Retina (tissue), 1 donor: ENCODE measurements at regions not wholly inside any gene's neighbourhood (a gene's known extent, or its start where the extent isn't known, plus 50 kb on each side); places are given as distances from the start of the nearest gene placed in this dataset.

ENCODE experiments used
- DNase-seq: peaks from one replicate; pipeline ENCODE4 v3.0.0-alpha.2; 2016

DNA sequence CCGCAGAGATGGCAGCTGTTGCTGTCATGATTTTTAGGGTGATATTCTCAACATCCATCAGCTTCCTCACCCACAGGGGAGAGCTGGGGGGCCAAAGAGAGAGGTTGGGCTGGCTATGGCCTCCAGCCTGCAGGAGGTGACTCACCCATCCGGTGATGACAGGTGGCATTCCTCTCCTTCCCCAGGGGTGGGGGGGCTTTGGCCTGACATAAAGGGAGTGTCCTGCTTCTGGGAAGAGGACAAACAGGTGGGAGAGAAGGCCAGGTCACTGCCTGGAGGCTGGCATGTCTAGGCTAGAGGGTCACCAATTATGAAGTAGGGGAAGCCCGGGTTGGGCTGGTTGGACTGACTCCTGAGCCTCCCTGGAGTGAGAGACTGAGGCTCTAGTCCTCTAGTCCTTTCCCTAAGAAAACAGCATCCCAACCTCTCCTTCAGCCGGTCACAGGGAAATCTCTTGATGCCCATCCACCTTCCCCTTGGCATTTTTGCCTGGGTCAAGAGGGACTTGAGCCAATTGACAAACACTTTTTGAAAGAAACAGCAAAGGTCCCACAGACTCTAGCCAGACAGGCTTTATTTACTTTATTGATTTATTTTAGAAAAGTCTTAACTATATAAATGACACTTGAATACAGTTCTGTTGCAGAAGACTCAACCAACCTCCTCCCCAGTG is 79.8 kb upstream of the ZNF716 start:
- no peak for DNase-seq

DNA sequence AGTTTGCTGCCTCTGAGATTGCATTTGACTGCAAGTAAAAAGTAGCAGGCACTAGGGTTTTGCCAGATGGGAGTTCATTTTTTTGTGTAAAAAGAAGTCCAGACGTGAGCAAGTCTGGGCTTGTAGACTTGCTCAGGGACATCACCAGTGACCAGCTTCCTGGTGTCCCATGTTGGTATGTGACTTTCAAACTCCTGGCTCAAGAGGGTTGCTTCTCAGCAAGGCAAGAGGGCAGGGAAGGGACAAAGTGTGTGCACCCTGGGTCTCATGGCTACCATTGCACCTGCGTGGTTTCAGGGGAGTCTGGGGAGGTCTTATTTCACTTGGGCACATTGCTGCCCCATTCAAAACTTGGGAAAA is 79.3 kb upstream of the ZNF716 start:
- no peak for DNase-seq

DNA sequence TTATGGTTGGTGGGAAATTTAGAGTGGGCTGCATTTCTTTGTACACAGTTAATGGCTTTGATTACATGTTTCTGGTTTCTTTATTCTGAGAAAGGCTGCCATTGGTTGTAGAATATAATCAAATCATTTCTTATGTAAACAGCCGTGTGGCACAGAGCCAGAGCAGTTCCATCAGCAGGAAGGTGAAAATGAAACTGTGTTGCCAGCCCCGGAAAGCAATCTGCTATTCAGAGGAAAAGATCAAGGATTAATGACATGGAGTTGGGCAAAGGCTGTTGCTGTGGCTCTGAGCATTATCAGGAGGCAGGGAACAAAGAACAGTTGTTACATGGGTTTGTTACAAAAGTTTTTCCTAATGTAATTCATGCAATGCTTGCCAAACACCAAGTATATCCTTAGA is 74.2 kb upstream of the ZNF716 start:
- DNase-seq: no peak

DNA sequence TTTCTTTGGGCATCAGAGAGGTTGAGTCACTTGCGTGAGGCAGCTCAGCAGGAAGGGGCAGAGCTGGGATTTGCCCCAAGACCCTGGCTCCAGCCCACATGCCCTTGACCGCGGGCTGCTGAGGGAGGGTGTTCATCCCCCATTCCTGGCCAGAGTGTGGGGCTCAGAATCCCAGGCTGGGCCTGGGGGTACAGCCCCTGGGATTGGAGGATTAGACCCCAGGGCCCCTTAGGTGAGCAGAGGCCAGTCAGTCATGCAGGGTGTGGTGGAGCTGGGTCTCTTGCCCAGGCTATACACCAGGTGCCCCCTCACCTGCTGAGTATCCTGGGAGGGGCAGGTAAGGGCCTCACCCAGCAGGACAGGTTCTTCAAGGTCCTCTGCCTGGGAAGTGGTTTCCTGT is 68.4 kb upstream of the ZNF716 start:
- DNase-seq: no peak

DNA sequence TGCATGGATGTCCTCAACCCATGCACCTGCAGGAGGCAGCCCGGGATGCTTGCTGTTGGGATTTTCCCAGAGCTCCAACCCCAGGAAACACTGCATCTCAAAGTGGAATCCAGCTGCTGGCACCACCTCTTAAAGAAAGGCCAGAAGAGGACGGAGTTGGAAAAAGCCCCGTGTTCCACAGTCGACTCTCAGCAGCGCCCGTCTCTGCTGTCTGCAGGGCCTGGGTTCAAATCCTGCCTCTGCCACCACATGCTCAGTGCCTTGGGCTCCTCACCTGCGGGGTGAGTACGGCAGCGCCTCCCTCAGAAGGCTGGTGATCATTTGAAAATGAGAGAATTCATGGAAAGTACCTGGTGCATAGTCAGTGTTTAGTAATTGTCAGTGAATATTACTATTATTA is 65.6 kb upstream of the ZNF716 start:
- DNase-seq: no peak

DNA sequence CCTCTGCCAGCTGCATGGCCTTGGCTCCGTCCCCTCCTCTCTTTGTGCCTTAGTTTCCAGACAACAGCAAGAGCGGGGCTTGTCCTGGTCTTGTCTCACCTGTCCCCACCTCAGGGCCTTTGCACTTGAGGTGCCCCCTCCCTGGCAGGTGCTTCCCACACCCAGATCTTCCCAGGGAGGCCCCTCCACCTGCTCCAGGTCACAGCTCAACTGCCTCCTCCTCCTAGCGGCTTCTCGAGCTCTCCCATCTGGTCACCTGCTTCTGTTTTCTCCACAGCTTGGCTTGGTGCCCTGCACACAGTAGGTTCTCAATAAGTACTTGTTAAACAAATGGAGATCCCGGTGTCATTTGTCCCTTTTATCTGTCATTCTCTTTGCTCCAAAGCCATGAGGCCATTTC is 64.3 kb upstream of the ZNF716 start:
- DNase-seq: no peak

DNA sequence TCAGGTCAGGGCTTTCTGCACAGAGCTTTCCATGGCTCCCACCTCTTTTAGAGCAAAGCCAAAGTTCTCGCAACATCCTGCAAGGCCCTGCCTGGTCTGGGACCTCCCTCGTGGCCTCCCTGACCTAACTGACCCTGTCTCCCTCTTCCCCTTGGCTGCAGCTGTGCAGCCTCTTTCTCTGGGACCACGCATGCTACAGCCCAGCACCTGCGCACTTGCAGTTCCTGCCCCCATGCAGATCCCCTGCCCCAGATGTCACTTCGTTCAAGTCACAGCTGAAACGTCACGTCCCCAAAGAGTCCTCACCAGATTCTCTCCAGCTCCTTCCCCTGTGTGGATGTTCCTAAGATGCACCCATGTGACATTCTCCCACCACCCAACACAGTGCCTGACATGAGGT is 61.2 kb upstream of the ZNF716 start:
- DNase-seq: no peak

DNA sequence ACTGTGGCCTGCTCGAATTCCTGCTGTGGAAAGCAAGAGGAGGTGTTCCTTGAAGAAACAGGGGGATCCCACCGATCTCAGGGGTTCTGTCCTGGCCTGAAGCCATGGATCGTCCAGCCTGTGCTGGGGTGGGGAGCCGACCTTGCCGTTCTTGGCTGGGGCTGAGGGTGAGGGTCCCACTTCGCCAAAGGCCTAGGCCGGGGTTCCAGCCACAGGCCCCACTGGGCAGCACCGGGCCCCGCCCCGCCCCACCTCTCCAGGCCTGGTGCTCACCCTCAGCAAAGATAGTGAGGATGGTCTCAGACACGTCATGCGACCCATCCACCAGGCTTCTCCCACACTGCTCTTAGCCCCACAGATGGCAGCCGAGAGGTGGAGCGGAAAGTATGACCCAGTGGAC is 51.4 kb upstream of the ZNF716 start:
- no peak for DNase-seq

DNA sequence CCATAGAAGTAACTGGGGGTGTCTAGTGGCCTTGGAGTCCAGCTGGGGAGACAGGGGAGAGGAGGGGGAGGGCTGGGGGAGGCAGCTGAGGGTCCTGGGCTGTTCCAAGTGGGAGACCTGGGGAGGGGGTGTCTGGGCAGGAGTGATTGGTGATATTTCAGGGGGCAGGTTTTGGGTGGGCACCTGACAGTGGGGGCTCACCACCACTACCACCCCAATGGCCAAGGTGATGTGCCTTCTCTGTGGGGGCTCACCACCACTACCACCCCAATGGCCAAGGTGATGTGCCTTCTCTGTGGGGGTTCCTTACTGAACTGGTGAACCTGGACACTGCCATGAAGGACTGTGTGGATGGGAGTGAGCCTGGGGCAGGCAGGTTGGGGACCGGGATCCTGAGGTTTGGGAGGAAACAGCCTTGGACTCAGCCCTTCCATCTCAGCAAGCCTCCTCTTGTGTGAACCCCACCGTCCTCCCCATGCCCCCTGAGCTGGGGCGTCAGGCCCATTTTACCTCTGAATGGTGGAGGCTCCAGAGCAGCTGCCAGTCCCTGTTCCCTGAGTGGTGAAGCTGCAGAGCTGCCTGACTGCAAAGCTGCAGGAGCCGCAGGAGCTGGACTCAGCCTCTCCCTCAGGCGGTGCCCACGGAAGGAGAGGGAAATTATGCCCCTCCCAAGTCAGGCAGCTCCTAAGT is 50.6 kb upstream of the ZNF716 start:
- DNase-seq: no peak

DNA sequence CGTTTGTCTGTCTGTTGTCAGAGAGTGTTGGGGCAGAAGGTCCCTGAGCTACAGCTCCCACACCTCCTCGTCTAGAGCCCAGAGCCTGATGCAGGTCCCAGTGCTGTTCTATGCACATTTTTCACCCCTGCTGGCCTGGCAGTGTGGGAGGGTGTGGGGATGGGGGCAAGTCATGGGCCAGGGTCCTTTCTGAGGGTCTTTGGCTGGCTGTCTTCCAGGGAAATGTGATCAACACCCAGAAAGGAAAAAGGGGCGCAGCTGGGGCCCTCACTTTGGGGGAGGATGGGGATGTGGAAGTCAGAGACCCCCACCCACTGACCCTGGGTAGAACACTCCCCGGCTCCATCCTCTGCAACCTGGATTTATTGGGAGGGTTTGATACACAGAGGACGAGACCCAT is 50.0 kb upstream of the ZNF716 start:
- no peak for DNase-seq
